Esophagus squamous epithelium (tissue), 5 donors: ENCODE measurements at regions not wholly inside any gene's neighbourhood (a gene's known extent, or its start where the extent isn't known, plus 50 kb on each side); places are given as distances from the start of the nearest gene placed in this dataset.

Experiments used
- DNase-seq: peaks from one replicate; lab custom pipeline; 2025; lab: John Stamatoyannopoulos, UW
- H3K27ac ChIP-seq, 4 donors: fragments of 200-600 bp; sonication (generic); one replicate each; pipeline ENCODE4 v1.5.1; 2016 to 2019; ENCODE audit warnings: mild to moderate bottlenecking in 1 of 4
- H3K27me3 ChIP-seq, 4 donors: fragments of 200-600 bp; sonication (generic); 1 replicate in 3 of 4; 2 replicates in 1 of 4; pipeline versions ENCODE4 v1.5.1 to v1.6.0; 2017 to 2021; ENCODE audit warnings: antibody characterized with exemption in 1 of 4
- H3K36me3 ChIP-seq, 3 donors: fragments of 200-600 bp; sonication (generic); one replicate each; pipeline ENCODE4 v1.5.1; 2016 to 2019
- H3K4me1 ChIP-seq, 3 donors: fragments of 200-600 bp; sonication (generic); one replicate each; pipeline ENCODE4 v1.5.1; 2017 to 2019
- H3K4me3 ChIP-seq, 4 donors: fragments of 200-600 bp; sonication (generic); 1 replicate in 3 of 4; 2 replicates in 1 of 4; pipeline ENCODE4 v1.5.1; 2016 to 2019; ENCODE audit warnings: mild to moderate bottlenecking in 2 of 4, moderate library complexity in 1 of 4
- H3K9me3 ChIP-seq, 3 donors: fragments of 200-600 bp; sonication (generic); one replicate each; pipeline ENCODE4 v1.5.1; 2016 to 2019
- CTCF ChIP-seq, 6 experiments: fragments of 450-650 bp in 4 of 6; fragments of 200-600 bp in 2 of 6; sonication (generic) in 2 of 6; IDR thresholded peaks; one replicate each; pipeline ENCODE4 v1.5.1; 2016 to 2019; ENCODE audit warnings: antibody characterized with exemption in 6 of 6, mild to moderate bottlenecking in 4 of 6, moderate library complexity in 4 of 6
- POLR2A ChIP-seq, 4 donors: fragments of 450-650 bp; IDR thresholded peaks; one replicate each; pipeline ENCODE4 v1.6.1; 2017; ENCODE audit warnings: antibody characterized with exemption in 4 of 4, mild to moderate bottlenecking in 4 of 4, moderate library complexity in 3 of 4
- WGBS, 2 donors: methylation state at CpG; one replicate each; pipeline ENCODE4 v1.1.5; 2018; 5-methylcytosine and 5-hydroxymethylcytosine counted together
- intact Hi-C: fragments of 100-400 bp; cut with DNase I; formaldehyde crosslinking; loops from one replicate; pipeline ENCODE4 v1.15.0; 2022
- donor health status: DM: yes; HTN: yes; CAD: no.

GRCh38 chr11:28461846-28462245, 353.7 kb downstream of the METTL15 start:
- Histone ChIP-seq H3K36me3 (no peaks in the 10 kb centered on the region), H3K27ac (no peak overlapping the region), H3K9me3 (no peaks in the 10 kb centered on the region), H3K4me1 (no peaks in the 10 kb centered on the region), H3K27me3 (no peaks in the 10 kb centered on the region), H3K4me3 (no peak overlapping the region)
- 77 to 80% methylated on average over 2 of the region's 2 CpGs for WGBS, 2 donors
- intact Hi-C loops = no loop called here
- TF ChIP-seq POLR2A (IDR thresholded peaks at IDR 0.05) = no peak
- no peak for TF ChIP-seq CTCF (IDR thresholded peaks at IDR 0.05)
- DNase-seq = no peak

GRCh38 chr11:28461338-28461737, 353.1 kb downstream of the METTL15 start:
- Histone ChIP-seq H3K9me3 (no peaks in the 10 kb centered on the region), H3K36me3 (no peaks in the 10 kb centered on the region), H3K27me3 (no peaks in the 10 kb centered on the region), H3K4me3 (no peak overlapping the region), H3K4me1 (no peaks in the 10 kb centered on the region), H3K27ac (no peak overlapping the region)
- 48 to 53% methylated on average over 1 of the region's 1 CpG for WGBS, 2 donors
- TF ChIP-seq POLR2A (IDR thresholded peaks at IDR 0.05) = no peak
- no peak for DNase-seq
- intact Hi-C loops = no loop called here

- DNase-seq = no peak
- no peak overlapping the region for H3K27ac ChIP-seq
- intact Hi-C loops = no loop called here
- H3K4me3 ChIP-seq = no peak overlapping the region
- H3K4me1 ChIP-seq = no peaks in the 10 kb centered on the region
- no peaks in the 10 kb centered on the region for H3K9me3 ChIP-seq
- no peaks in the 10 kb centered on the region for H3K27me3 ChIP-seq
- H3K36me3 ChIP-seq = no peaks in the 10 kb centered on the region
- TF ChIP-seq POLR2A (IDR thresholded peaks at IDR 0.05) (no peak), CTCF (IDR thresholded peaks at IDR 0.05) (no peak)
Observed at GRCh38 chr11:28460348-28460747, 352.2 kb downstream of the METTL15 start.

- no peak overlapping the region for H3K4me3 ChIP-seq
- H3K36me3 ChIP-seq = no peaks in the 10 kb centered on the region
- H3K4me1 ChIP-seq = no peaks in the 10 kb centered on the region
- no peaks in the 10 kb centered on the region for H3K27me3 ChIP-seq
- TF ChIP-seq POLR2A (IDR thresholded peaks at IDR 0.05) (no peak), CTCF (IDR thresholded peaks at IDR 0.05) (no peak)
- DNase-seq = no peak
- no peaks in the 10 kb centered on the region for H3K9me3 ChIP-seq
- intact Hi-C loops = no loop called here
- H3K27ac ChIP-seq = no peak overlapping the region
- WGBS, 2 donors = 86 to 92% methylated on average over 2 of the region's 2 CpGs
Observed at GRCh38 chr11:28459912-28460311, 351.7 kb downstream of the METTL15 start.

- H3K27me3 ChIP-seq = no peaks in the 10 kb centered on the region
- intact Hi-C loops = no loop called here
- 63 to 83% methylated on average over 5 of the region's 5 CpGs for whole genome bisulfite sequencing, 2 donors
- H3K9me3 ChIP-seq = no peaks in the 10 kb centered on the region
- no peak overlapping the region for H3K4me3 ChIP-seq
- TF ChIP-seq CTCF (IDR thresholded peaks at IDR 0.05) = no peak
- no peak for TF ChIP-seq POLR2A (IDR thresholded peaks at IDR 0.05)
- H3K4me1 ChIP-seq = no peaks in the 10 kb centered on the region
- no peak overlapping the region for H3K27ac ChIP-seq
- DNase-seq = no peak
- H3K36me3 ChIP-seq = no peaks in the 10 kb centered on the region
Observed at GRCh38 chr11:28457481-28458065, 349.4 kb downstream of the METTL15 start.

GRCh38 chr11:28448186-28448585, 340.0 kb downstream of the METTL15 start:
- 81 to 83% methylated on average over 2 of the region's 2 CpGs for WGBS, 2 donors
- Histone ChIP-seq H3K27ac (no peak overlapping the region), H3K9me3 (no peaks in the 10 kb centered on the region), H3K4me1 (no peaks in the 10 kb centered on the region), H3K4me3 (no peak overlapping the region), H3K27me3 (no peaks in the 10 kb centered on the region), H3K36me3 (no peaks in the 10 kb centered on the region)
- intact Hi-C loops = no loop called here
- no peak for TF ChIP-seq CTCF (IDR thresholded peaks at IDR 0.05)
- DNase-seq = no peak
